A549 (cell line): ENCODE measurements at regions not wholly inside any gene's neighbourhood (a gene's known extent, or its start where the extent isn't known, plus 50 kb on each side); places are given as distances from the start of the nearest gene placed in this dataset.
A peak's percentile ranks its signal among the peaks of the same experiment; 100 is the strongest.

Source experiments
- CBX2 ChIP-seq: fragments of 200-600 bp; sonication (generic); IDR thresholded peaks from 2 replicates; pipeline ENCODE4 v1.6.1; 2016; ENCODE audit warnings: low read depth, mild to moderate bottlenecking, borderline replicate concordance
- CEBPB ChIP-seq, 2 experiments: fragments of >200 bp in 1 of 2; sonication (Bioruptor Twin) in 1 of 2; formaldehyde crosslinking in 1 of 2; IDR thresholded peaks; 2 replicates each; pipeline ENCODE4 v1.6.1; 2012 to 2016
- CHD2 ChIP-seq: fragments of 150-350 bp; IDR thresholded peaks from 2 replicates; pipeline ENCODE4 v1.6.1; 2014; ENCODE audit warnings: low read length; ENCODE audit not compliant: partially characterized antibody
- CHD4 ChIP-seq: fragments of 200-600 bp; sonication (generic); IDR thresholded peaks from 2 replicates; pipeline ENCODE4 v1.6.1; 2016; ENCODE audit warnings: antibody characterized with exemption, mild to moderate bottlenecking, borderline replicate concordance
- CTCF ChIP-seq: fragments of >200 bp; sonication (Bioruptor Twin); formaldehyde crosslinking; IDR thresholded peaks from 3 replicates; pipeline ENCODE4 v1.5.1; 2016
- ESRRA ChIP-seq: fragments of 150-350 bp; IDR thresholded peaks from 2 replicates; pipeline ENCODE4 v1.6.1; 2014; ENCODE audit warnings: mild to moderate bottlenecking, low read length, borderline replicate concordance
- MAFK ChIP-seq: fragments of 450-650 bp; IDR thresholded peaks from 2 replicates; pipeline ENCODE4 v1.6.1; 2014; ENCODE audit not compliant: partially characterized antibody
- POLR2A ChIP-seq: IDR thresholded peaks from 2 replicates; pipeline ENCODE4 v1.6.1; 2012; ENCODE audit warnings: mild to moderate bottlenecking, low read length
- RCOR1 ChIP-seq: fragments of 150-350 bp; IDR thresholded peaks from 2 replicates; pipeline ENCODE4 v1.6.1; 2014; ENCODE audit warnings: antibody characterized with exemption, low read length, low read depth
- RFX5 ChIP-seq: fragments of 450-650 bp; IDR thresholded peaks from 2 replicates; pipeline ENCODE4 v1.7.1; 2014; ENCODE audit warnings: antibody characterized with exemption, mild to moderate bottlenecking, moderate library complexity

- TF ChIP-seq CBX2 = no peak
- no peak for TF ChIP-seq RCOR1
- no peak for TF ChIP-seq CEBPB (IDR thresholded peaks at IDR 0.05)
- peak; percentile 74 for TF ChIP-seq CTCF
- TF ChIP-seq POLR2A = no peak
- TF ChIP-seq CHD4 = no peak
- no peak for TF ChIP-seq CHD2
- no peak for TF ChIP-seq RFX5
- no peak for TF ChIP-seq ESRRA
- no peak for TF ChIP-seq MAFK
Measured at GRCh38 chr13:31909864-31910551, 121.6 kb upstream of the FRY start.
